Activated CD8-positive, alpha-beta memory T cell treated with anti-CD3 and anti-CD28 coated beads for 24 hours (primary cell): ENCODE measurements at regions not wholly inside any gene's neighbourhood (a gene's known extent, or its start where the extent isn't known, plus 50 kb on each side); places are given as distances from the start of the nearest gene placed in this dataset.

Source experiments
- DNase-seq: peaks from one replicate; pipeline ENCODE4 v3.0.0-alpha.2; 2020

DNA sequence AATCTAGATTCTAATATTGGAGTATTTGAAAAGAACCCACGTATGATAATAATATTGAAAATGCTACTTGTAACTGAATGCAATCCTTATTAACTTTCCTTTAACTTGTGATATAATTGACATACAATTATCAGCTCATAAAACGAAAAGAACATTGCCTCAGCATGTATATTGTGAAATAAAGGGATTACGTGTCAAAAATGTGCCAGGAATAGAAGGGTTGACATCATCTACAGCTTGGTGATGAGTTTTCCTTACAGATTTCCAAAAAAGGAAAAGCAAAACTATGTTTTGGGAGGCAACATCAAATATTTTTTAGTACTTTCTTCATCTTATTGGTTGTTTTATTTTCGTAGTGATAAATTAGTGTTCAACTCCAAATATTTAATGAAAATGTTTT, 266.0 kb upstream of the PTGER4 start:
- DNase-seq = no peak

- no peak for DNase-seq
Measured at GRCh38 chr5:40412771-40413170, 266.9 kb upstream of the PTGER4 start.

DNA sequence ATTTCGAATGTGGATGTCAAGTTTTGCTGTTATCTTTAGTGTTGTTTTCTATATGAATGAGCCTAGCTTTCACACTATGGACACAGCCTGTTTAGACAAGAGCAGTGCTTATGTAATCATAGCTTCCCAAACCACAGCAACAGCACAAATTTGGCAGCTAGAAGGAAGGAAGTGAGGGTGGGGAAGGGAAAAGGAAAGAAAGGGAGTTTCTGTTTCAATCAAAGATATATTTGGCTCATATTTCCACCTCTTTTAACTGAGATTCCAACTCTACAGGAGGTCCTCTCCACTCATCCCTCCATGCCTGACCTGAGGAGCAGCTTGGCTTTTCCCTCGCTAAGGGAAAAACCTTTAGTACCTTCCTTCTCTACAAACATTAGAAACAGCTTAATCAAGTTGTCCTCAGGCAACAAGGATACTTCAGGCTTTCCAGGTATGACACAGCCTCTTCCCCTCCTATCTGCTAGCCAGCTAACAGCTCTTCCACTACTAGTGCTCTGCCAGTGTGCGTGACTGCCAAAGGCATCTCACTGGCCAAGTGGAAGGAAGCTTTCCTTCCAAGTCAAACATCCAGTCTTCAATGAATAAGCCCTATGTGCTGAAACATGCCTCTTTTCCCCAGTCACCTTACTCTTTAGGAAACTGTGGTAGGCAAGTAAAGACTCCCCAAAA, 268.6 kb upstream of the PTGER4 start:
- DNase-seq = no peak

DNA sequence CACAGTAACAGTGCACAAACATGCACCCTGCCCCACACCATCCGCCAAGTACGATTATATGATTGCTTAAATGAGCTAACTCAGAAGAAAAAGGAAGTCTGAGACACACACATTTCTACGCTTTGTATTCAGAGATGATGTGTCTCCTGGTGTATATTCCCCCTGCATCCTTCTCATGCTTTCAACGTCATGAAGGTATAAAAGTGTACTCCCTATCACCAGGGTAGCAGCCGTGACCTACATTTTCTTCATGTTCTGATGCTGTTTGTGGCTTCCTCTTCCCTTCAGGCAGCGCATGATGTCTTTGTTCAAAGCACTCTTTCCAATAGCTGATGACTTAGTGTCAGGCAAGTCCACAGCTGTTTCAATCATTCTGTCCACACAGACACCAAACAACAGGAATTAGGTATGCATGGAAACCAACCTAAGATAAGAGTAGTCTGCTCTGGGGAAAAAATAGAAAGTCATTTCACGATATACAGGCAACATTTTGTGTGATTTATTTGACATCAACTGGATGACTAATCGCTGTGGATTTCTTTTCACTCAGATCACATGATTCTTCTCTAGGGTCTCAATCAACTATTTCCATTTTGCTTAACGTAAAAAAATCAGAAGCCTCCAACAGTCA, 269.4 kb upstream of the PTGER4 start:
- DNase-seq = peak; percentile 72

DNA sequence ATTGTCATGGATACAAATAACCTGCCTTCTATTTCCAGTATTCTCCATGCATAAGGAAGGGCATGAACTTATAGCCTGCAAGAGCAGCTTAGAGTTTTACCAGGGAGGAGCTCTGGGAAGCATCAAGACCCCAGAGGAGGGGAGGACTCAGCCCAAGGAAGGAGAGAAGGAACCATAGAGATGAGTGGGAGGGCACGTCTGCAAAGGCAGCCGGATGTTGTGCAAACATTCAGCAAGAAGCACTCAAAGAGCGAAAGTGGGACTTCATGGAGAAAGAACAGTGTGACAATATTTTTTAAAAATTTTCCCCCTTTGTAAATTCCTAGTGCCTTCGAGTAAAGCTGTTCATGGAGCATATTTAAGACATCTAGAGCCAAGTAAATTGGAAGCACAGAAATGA, 270.1 kb upstream of the PTGER4 start:
- no peak for DNase-seq

- no peak for DNase-seq
Measured at GRCh38 chr5:40406741-40407211, 272.9 kb upstream of the PTGER4 start.

DNA sequence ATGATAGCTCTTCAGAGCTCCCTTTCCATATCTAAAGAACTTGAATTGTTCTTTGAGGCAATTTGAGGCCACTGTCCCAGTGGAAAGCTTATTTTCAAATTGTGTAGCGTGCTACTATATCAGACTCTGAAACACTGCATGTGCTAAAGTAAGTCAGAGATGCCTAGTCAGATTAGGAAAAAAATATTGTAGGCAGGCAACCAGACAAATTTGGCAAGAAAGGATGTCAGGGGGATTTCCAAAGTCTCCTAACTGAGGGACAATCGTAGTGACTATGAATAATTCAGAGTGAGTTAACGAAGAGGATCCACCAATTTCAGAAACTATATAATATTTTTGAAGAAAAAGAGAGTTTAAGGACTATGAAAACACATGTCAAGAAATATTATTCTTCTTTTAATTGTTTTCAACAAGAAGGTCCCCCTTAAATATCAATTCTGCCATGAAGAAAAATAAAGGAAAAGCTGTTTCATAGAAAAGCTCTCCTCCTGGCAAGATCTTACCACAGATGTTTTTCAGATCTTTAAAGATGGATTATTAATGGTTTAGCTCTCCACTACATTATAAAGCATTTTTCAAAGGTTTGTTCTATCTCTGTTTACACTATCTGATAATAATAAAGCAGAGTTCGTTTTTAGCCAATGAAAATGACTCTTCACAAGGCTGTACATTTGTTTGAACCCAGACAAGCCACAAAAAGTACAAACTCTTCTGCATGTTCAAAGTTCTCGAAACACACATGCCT, 273.5 kb upstream of the PTGER4 start:
- DNase-seq = no peak

DNA sequence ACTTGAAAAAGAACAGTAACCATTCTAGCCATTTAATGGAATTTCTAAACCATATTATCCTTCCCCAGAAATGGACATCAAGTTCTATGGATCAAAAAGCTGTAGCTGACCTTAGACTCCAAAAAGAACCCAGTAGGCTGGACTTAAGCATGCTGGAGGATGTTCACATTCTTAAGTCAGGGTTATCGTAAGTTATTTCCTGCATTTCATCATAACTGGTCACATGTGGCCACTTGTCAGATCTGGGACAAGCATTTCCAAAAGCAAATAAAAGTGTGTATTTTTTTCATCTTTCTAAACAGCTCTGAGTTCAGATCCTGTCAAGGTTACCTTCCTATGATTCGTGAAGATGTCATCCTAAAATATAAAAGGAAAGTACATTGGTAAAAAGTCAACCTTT, 274.5 kb upstream of the PTGER4 start:
- no peak for DNase-seq

DNA sequence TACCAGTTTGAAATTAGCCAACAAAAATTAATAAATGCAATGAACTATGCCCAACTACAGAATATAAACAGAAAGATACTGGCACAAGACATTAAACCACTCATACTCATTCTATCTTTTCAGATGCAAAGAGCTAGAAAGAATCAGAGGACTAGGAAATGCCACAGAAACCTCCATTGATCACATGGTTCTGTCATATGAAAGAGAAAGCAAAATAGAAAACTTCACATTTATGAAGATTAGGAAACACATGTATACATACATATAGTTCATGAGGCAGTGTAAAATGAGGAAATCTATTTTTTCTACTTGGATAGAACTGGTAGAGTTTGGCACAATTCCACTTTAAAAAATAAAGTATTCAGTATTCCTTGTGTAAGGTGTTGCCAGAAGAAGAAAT, 275.1 kb upstream of the PTGER4 start:
- no peak for DNase-seq

GRCh38 chr5:40402007-40402364, 277.7 kb upstream of the PTGER4 start:
- DNase-seq = no peak

DNA sequence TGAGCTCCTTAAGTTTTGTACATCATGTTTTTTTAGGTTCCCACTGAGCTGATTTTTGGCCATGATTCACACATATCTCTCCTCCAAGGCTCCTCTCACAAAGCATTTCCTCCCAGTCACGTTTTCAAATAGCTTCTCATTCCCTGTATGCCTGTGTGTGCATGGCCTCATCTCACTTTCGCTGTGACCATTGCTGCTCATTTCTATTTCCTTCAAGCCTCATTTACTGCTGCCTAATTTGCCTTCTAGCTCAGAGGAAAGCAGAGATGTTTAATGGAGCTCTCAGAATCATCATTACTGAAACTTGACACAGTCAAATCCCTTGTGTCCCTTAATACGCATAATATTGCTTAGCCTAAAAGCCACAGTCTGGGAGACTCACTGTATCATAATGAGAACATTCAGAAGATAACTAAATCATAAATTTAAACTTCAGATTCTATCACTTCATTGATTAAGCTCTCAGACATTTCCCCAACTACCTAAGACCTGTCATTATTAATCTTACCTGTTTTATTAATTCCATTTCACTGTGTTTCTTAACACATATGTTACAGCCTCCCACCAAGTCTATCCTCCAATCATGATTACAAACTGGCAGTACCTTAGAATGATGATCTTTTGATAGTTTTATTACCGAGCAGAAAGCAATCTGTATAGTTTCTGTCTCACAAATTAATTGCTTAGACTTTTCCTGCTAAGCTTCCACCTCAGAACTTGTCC, 278.3 kb upstream of the PTGER4 start:
- no peak for DNase-seq

DNA sequence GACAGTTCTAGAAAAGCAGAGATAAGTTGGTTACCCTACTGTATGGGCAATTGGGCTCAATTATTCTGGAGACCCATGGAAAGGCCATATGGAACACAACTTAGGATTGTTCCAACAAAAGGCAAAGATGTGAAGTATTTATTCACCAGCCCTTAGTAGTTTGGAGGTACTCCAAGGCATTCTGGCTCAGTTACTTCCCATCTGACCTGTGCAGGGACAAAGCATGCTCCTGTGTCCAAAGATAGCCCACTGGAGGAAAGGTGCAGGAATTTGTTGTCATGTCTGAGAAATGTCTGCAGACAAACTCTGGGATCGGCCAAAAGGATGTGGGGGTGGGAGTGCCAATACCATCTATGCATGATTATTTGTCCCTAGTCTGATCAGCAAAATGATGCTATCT, 279.5 kb upstream of the PTGER4 start:
- no peak for DNase-seq

DNA sequence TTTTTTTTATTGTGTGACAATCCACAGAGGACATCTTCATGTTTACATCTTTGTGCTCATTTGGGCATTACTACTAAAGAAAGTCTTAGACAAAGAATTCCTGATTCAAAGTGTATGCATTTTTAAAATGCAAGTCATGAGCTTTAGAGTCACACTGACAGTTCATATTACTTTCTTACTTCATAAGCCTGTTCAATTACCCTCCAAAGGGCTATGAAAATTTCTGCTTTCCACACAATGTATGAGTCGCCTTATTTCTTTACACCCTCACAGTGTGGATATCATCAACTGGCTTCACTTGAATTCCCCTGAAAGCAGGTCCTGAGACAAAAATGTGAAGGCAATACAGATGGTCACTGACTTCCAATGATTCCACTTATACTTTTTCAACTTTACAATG, 280.4 kb upstream of the PTGER4 start:
- no peak for DNase-seq

DNA sequence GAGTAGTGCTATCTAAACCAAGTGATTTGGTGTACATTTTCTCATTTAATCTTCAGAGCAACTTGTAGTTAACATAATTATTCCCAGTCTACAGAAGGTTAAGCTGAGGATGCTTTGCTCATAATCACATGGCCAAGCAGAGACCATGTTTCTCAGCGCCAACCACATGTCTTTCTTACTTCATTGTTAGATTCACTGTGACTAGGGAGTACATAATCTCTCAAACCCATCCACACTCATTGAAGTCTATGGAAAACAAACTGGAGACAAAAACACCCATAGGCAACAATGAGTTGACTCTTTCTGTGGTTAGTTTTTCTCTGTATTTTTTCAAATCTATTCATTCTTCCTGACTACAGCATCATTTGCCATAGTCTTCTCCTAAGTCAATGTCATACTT, 281.7 kb upstream of the PTGER4 start:
- no peak for DNase-seq

DNA sequence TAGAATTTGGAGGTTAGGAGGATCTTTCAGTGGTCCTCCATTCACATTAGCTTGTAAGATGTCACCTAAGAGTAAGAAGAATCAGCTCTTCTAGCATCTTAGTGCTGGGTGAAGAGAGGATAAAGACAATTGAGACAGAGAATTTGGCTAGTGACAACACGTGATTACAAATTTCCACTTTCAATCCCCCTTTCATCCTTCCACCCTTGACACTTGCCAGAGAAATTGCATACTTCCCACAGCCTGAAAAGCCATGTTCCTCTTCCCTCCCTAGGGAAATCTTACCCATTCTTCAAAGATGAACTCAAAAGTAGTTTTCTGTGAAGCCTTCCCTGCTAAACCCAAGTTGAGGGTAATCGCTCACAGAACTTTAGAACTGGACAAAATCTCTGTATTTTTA, 282.6 kb upstream of the PTGER4 start:
- DNase-seq = no peak

DNA sequence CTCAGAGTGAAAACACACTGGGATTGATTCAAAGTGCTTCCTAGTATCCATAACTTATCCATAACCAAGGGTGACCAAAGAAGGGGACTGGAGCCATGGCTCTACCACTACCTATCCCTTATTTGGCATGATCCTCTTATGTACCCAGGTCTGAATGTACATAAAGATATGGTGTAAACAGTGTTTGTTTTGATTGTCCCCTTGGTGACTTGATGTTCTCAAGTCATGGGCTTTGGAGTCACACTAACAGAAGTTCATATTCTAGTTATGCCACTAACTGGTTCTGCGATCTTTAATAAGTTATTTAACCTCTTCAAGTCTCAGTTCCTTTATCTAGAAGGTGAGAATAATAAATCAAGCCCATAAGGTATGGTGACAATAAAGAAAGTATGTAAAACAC, 283.4 kb upstream of the PTGER4 start:
- no peak for DNase-seq

DNA sequence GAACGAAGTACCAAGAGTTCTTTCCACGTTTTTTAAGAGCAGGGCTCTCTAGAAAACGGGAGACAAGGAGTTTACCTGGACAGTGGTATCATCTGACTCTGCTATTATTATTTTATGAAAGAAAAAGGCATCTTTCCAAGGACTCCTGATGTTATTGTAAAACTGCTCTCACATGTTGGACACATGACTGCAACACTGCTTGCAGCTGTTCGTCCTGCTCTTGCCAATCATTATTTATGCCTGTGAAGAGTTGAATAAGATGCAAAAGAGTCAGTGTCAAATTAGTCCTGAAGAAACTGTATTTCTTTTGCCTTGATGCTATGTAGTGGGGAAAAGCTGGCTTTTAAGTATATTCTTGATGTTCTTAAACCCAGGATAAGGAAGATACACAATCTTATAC, 284.5 kb upstream of the PTGER4 start:
- DNase-seq = no peak

DNA sequence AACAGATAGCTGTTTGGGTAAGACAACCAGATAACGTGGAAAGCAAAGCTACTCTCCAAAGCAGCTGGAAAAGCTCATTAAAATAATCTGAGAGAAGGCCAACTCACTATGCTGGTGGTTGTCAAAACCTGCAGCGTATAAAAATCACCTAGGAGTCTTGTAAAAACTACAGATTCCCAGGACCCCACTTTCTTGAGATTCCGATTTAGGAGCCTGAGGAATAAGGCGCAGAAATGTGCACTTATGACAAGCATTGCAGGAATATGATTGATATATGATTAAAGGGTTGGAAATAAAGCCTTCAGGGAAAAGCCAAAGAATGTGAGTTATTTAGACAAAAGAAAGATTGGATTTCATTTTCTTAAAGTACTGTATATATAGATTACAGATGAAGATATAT, 285.0 kb upstream of the PTGER4 start:
- no peak for DNase-seq

- no peak for DNase-seq
Measured at GRCh38 chr5:40391642-40392041, 288.1 kb upstream of the PTGER4 start.

GRCh38 chr5:40390281-40391149, 289.2 kb upstream of the PTGER4 start:
- DNase-seq = no peak

DNA sequence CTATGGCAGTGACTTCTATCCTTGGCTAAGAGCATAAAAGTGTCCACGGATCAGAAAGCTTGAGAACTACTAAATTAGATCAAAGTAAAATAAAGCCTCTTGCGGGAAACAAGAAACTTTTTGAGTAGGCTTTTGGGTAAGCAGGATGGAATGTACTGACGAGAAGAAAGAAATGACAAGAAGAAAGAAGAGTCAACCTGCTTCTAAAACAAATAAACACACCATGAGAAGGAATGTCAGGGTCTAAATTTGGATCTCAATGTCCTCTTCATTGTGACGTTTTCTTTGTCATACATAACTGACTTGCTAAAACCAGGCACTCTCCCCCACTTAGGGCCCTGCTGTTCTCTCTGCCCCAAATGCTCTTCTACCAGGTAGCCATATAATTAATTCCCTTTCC, 290.1 kb upstream of the PTGER4 start:
- DNase-seq = no peak

GRCh38 chr5:40386289-40386688, 293.4 kb upstream of the PTGER4 start:
- no peak for DNase-seq

- no peak for DNase-seq
Measured at GRCh38 chr5:40385544-40385943, 294.2 kb upstream of the PTGER4 start.
